Activated T-cell treated with anti-CD3 and anti-CD28 coated beads, Interleukin-2, amount 50 U/mL, for 72 hours (primary cell): ENCODE measurements at regions not wholly inside any gene's neighbourhood (a gene's known extent, or its start where the extent isn't known, plus 50 kb on each side); places are given as distances from the start of the nearest gene placed in this dataset.
"Not testable (repeated sequence)": the region's sequence is repeated elsewhere in the genome, so short reads cannot be mapped to it uniquely, and the experiment has no call there.

Source experiments
- ATAC-seq, 2 donors: fragments of 150-1000 bp; cut with Tn5 transposase; replicated peaks in 1 of 2; 2 replicates each; pipeline ENCODE4 v1.10.0; 2021; ENCODE audit warnings: moderate library complexity in 2 of 2, mild to moderate bottlenecking in 1 of 2
- DNase-seq, 2 donors: peaks; one replicate each; pipeline ENCODE4 v3.0.0; 2021 to 2022; ENCODE audit warnings: mixed read lengths in 1 of 2
- H3K27ac Mint-ChIP-seq: one replicate; pipeline ENCODE4 v1.8.0; 2022; ENCODE audit warnings: mild to moderate bottlenecking, moderate library complexity, mixed read lengths
- H3K27me3 Mint-ChIP-seq: one replicate; pipeline ENCODE4 v1.8.0; 2022; ENCODE audit warnings: low read depth, mixed read lengths
- H3K36me3 Mint-ChIP-seq, 2 donors: one replicate each; pipeline ENCODE4 v1.8.0; 2022; ENCODE audit warnings: mixed read lengths in 2 of 2, mild to moderate bottlenecking in 1 of 2; ENCODE audit not compliant: insufficient read depth in 2 of 2
- H3K4me1 Mint-ChIP-seq: one replicate; pipeline ENCODE4 v1.8.0; 2022; ENCODE audit warnings: low read depth, mixed read lengths
- H3K4me3 Mint-ChIP-seq, 2 donors: one replicate each; pipeline ENCODE4 v1.8.0; 2022; ENCODE audit warnings: mild to moderate bottlenecking in 2 of 2, mixed read lengths in 2 of 2, moderate library complexity in 2 of 2
- H3K9me3 Mint-ChIP-seq, 2 donors: one replicate each; pipeline ENCODE4 v1.8.0; 2022; ENCODE audit warnings: mixed read lengths in 2 of 2

GRCh38 chr22:11253000-11253511, 4274.9 kb upstream of the OR11H1 start:
- DNase-seq (peak in 1 of 2 donors; percentile 0), ATAC-seq (no peak)
- Mint-ChIP-seq H3K4me3 (no peak overlapping the region), H3K36me3 (no peaks in the 10 kb centered on the region), H3K9me3 (no peaks in the 10 kb centered on the region), H3K27me3 (no peaks in the 10 kb centered on the region), H3K27ac (no peak overlapping the region), H3K4me1 (no peaks in the 10 kb centered on the region)

DNA sequence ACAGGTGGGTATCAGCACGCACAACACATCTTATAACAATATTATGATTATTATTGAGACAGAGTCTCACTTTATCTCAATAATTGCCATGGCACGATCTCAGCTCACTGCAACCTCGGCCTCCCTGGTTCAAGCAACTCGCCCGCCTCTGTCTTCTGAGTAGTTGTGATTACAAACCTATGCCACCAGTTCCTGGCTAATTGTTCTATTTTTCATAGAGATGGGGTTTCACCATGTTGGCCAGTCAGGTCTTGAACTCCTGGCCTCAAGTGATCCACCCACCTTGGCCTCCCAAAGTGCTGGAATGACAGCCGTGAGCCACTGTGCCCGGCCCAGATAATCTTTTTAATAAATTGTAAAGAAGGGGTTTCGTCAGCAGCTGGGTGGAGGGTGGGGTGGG, 4257.0 kb upstream of the OR11H1 start:
- not testable (repeated sequence) for DNase-seq

DNA sequence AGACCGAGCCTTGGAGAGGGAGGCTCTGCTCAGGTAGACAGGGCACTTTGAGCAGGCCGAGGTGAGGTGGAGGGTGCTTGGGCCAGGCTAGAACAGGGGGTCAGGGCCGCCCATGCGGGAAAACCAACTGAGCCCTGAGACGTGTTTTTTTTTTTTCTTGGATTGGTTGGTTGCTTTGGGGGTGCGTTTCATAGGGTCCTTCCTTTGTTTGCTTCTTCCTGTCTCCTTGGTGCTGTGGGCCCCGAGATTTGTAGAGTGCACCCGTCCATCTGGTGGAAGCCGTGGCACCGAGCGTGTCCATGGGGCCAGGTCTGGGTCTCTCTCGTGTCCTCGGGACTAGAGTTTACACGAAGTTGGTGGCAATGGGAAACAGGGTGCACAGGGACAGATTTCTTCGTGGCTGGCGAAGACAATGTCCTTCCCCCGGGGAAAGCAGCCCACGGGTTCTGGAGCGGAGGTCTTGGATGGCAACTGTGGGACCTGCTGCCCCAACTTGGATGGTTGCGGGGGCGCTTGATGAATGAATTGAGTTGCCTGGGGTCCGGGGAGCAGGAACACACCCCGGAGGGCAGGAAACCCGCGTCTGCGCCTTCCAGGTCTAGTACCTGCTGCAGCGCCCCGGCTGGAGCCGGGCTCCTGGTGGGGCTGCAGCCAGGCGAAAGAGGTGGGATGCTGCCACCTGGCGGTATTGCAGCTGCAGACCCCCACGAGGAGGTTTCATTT, 4242.7 kb upstream of the OR11H1 start:
- ATAC-seq, H3K4me3 Mint-ChIP-seq, H3K27me3 Mint-ChIP-seq, H3K27ac Mint-ChIP-seq, H3K4me1 Mint-ChIP-seq: not testable (repeated sequence)
- H3K9me3 Mint-ChIP-seq: peaks cover 10 to 12% of the 10 kb centered on the region in 2 donors
- DNase-seq: peak; percentile 14 to 29
- H3K36me3 Mint-ChIP-seq: peaks cover 6 to 17% of the 10 kb centered on the region in 2 donors

More for the DNA sequence above, 4257.0 kb upstream of the OR11H1 start:
- not testable (repeated sequence) for ATAC-seq, H3K27me3 Mint-ChIP-seq, H3K27ac Mint-ChIP-seq, H3K36me3 Mint-ChIP-seq, H3K4me3 Mint-ChIP-seq, H3K4me1 Mint-ChIP-seq, H3K9me3 Mint-ChIP-seq

DNA sequence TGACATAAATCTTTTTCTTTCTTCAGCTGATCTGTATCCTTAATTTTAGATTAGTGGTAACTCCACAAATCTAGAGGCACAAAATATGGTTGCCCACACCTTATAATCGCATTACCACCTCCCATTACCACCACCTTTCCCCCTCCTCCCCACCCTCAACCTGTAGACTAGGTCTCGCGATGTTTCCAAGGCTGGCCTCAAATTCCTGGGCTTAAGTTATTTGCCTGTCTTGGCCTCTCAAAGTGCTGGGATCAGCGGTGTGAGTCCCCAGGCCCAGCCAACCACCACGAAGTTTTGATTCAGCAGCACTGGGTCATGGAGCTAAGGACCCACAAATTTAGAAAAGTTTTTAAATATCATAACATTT, 4242.2 kb upstream of the OR11H1 start:
- H3K27ac Mint-ChIP-seq, H3K27me3 Mint-ChIP-seq, H3K4me1 Mint-ChIP-seq, DNase-seq, ATAC-seq, H3K4me3 Mint-ChIP-seq: not testable (repeated sequence)
- Mint-ChIP-seq H3K36me3 (peaks cover 7 to 17% of the 10 kb centered on the region in 2 donors), H3K9me3 (peaks cover 12 to 16% of the 10 kb centered on the region in 2 donors)

DNA sequence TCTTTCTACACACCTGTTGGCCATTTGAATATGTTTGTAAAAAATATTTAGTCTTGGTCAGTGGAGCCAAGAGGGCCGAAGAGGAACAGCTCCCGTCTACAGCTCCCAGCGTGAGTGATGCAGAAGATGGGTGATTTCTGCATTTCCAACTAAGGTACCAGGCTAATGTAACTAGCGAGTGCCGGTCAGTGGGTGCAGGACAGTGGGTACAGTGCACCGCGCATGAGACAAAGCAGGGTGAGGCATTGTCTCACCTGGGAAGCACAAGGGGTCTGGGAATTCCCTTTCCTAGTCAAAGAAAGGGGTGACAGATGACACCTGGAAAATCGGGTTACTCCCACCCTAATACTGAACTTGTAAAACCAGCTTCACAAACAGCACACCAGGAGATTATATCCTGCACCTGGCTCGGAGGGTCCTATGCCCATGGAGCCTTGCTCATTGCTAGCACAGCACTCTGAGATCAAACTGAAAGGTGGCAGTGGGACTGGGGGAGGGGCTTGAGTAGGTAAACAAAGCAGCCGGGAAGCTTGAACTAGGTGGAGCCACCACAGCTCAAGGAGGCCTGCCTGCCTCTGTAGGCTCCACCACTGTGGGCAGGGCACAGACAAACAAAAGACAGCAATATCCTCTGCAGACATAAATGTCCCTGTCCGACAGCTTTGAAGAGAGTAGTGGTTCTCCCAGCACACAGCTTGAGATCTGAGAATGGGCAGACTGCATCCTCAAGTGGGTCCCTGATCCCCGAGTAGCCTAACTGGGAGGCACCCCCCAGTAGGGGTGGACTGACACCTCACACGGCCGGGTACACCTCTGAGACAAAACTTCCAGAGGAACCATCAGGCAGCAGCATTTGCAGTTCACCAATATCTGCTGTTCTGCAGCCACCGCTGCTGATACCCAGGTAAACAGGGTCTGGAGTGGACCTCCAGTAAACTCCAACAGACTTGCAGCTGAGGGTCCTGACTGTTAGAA, 4239.5 kb upstream of the OR11H1 start:
- not testable (repeated sequence) for H3K4me1 Mint-ChIP-seq, DNase-seq, H3K27me3 Mint-ChIP-seq, H3K4me3 Mint-ChIP-seq, ATAC-seq, H3K27ac Mint-ChIP-seq
- Mint-ChIP-seq H3K9me3 (peaks cover 21 to 23% of the 10 kb centered on the region in 2 donors), H3K36me3 (peaks cover 9 to 23% of the 10 kb centered on the region in 2 donors)

DNA sequence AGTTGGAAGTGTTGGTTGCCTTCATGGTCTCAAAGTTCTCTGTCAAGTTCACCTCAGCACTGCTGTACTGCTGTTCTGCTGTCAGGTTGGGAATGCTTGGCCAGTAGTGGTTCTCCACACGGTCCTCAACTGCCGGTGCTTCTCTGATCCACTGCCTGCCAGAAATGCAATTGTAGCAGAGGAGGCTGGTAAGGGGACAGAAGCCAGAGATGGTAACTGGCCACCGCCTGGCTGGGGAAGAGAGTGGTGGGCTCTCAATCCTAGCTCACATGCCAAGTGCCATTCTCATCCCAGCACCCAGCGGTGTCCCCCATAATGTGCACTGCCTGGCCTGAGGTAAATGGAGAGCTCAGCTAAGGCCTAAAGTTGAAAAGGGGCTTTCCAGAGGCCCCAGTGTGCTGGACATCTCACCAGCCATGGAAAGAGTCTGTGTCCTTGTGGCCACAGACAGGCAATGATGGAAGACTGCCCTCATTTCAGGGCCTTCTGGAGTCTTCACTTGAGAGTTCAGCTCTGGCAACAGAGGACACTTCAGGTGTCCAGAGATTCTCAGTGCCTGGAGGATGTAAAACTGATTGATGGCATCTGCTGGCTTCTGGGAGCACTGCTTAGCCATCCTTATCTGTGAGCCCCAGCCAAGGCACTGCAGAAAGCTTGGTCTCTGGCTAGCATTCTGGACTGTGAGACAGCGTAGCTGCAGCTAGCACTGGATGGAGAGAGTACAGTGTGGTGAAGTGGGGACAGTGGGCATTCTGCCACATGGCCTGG, 4229.7 kb upstream of the OR11H1 start:
- peaks cover 6 to 11% of the 10 kb centered on the region in 2 donors for H3K36me3 Mint-ChIP-seq
- ATAC-seq, DNase-seq, H3K27ac Mint-ChIP-seq, H3K27me3 Mint-ChIP-seq, H3K4me1 Mint-ChIP-seq, H3K4me3 Mint-ChIP-seq: not testable (repeated sequence)
- peaks cover 15 to 27% of the 10 kb centered on the region in 2 donors for H3K9me3 Mint-ChIP-seq

DNA sequence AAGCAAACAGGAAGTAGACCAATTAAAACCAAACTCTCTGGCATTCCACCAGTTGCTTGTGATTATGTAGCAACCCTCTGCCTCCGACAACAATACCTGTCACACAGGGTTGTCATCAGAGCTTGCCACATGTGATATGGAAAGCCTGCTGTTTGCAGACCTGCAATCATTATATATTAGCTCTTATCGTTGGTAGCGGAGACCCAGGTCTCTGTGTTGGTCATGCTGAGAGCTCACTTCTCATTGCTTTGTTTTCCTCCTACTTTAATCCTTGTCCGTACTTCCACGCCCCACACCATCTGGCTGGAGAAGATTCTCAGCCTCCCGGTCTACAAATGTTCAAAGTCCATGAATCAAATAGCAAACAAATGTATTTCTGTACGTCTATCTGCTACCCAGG, 4225.6 kb upstream of the OR11H1 start:
- peaks cover 28 to 32% of the 10 kb centered on the region in 2 donors for H3K9me3 Mint-ChIP-seq

GRCh38 chr22:11302904-11303303, 4225.1 kb upstream of the OR11H1 start:
- H3K4me1 Mint-ChIP-seq: not testable (repeated sequence)

More for the DNA sequence above, 4225.6 kb upstream of the OR11H1 start:
- H3K27me3 Mint-ChIP-seq, H3K27ac Mint-ChIP-seq, H3K4me1 Mint-ChIP-seq, H3K4me3 Mint-ChIP-seq, ATAC-seq, DNase-seq: not testable (repeated sequence)
- H3K36me3 Mint-ChIP-seq: peaks cover 6 to 14% of the 10 kb centered on the region in 2 donors

GRCh38 chr22:11305179-11305578, 4222.8 kb upstream of the OR11H1 start:
- DNase-seq, ATAC-seq, H3K27me3 Mint-ChIP-seq, H3K36me3 Mint-ChIP-seq, H3K4me1 Mint-ChIP-seq, H3K27ac Mint-ChIP-seq, H3K4me3 Mint-ChIP-seq: not testable (repeated sequence)
- H3K9me3 Mint-ChIP-seq: peaks cover 21 to 33% of the 10 kb centered on the region in 2 donors

More at GRCh38 chr22:11302904-11303303, 4225.1 kb upstream of the OR11H1 start:
- not testable (repeated sequence) for ATAC-seq, H3K4me3 Mint-ChIP-seq, DNase-seq, H3K27me3 Mint-ChIP-seq, H3K27ac Mint-ChIP-seq
- Mint-ChIP-seq H3K36me3 (peaks cover 9 to 16% of the 10 kb centered on the region in 2 donors), H3K9me3 (peaks cover 28 to 35% of the 10 kb centered on the region in 2 donors)

GRCh38 chr22:11306933-11307518, 4221.0 kb upstream of the OR11H1 start:
- H3K27me3 Mint-ChIP-seq, H3K27ac Mint-ChIP-seq, H3K4me1 Mint-ChIP-seq, H3K4me3 Mint-ChIP-seq, ATAC-seq, DNase-seq: not testable (repeated sequence)
- peaks cover 11 to 16% of the 10 kb centered on the region in 2 donors for H3K36me3 Mint-ChIP-seq
- peaks cover 27 to 33% of the 10 kb centered on the region in 2 donors for H3K9me3 Mint-ChIP-seq

DNA sequence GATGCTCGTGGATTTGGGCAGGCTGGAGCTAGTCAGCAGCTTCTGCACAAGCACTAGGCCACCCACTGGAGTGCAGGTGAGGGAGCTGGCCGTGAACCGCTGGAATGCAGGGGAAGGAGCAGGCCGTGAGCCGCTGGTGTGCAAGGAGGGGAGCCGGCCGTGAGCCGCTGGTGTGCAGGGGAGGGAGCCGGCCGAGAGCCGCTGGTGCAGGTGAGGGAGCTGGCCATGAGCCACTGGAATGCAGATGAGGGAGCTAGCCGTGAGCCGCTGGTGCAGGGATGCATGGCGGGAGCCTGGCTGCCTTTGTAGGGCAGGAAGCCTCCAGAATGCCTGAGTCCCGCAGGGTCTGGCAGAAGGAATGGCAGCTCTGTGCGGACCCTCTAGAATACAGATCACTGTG, 4220.0 kb upstream of the OR11H1 start:
- Mint-ChIP-seq H3K27ac (no peak overlapping the region), H3K9me3 (peaks cover 24 to 27% of the 10 kb centered on the region in 2 donors), H3K36me3 (peaks cover 11 to 12% of the 10 kb centered on the region in 2 donors), H3K27me3 (no peaks in the 10 kb centered on the region), H3K4me3 (no peak overlapping the region), H3K4me1 (no peaks in the 10 kb centered on the region)
- no peak for ATAC-seq
- no peak for DNase-seq

- not testable (repeated sequence) for ATAC-seq, H3K27ac Mint-ChIP-seq, H3K4me1 Mint-ChIP-seq, DNase-seq, H3K27me3 Mint-ChIP-seq, H3K4me3 Mint-ChIP-seq
- Mint-ChIP-seq H3K9me3 (peaks cover 29 to 32% of the 10 kb centered on the region in 2 donors), H3K36me3 (peaks cover 11 to 12% of the 10 kb centered on the region in 2 donors)
Measured at GRCh38 chr22:11309777-11310176, 4218.2 kb upstream of the OR11H1 start.
